GM21786 (cell line): ENCODE measurements at regions not wholly inside any gene's neighbourhood (a gene's known extent, or its start where the extent isn't known, plus 50 kb on each side); places are given as distances from the start of the nearest gene placed in this dataset.
"Not testable (repeated sequence)": the region's sequence is repeated elsewhere in the genome, so short reads cannot be mapped to it uniquely, and the experiment has no call there.

Source experiments
- ATAC-seq: cut with Tn5 transposase; IDR thresholded peaks from one replicate; pipeline ENCODE4 v1.9.1; 2021; ENCODE audit not compliant: unreplicated experiment

DNA sequence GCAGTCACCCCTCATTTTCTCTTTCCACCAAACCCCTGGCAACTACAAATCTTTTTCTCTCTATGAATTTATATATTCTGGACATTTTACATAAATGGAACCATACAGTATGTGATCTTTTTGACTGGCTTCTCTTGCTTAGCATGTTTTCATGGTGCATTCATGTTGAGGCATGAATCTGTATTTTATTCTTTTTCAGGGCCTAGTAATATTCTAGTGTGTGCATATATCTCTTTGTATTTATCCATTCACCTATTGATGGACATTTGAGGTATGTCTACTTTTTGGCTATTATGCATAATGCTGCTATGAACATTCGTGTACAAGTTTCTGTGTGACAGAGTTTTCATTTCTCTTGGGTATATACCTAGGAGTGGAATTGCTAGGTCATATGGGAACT, 78.2 kb downstream of the HACD1 start:
- no peak for ATAC-seq

GRCh38 chr10:17537281-17537680, 79.9 kb downstream of the HACD1 start:
- no peak for ATAC-seq

- ATAC-seq: no peak
Measured at GRCh38 chr10:17536221-17536620, 81.0 kb downstream of the HACD1 start.

- ATAC-seq: no peak
Measured at GRCh38 chr10:17533731-17534130, 79.3 kb upstream of the ST8SIA6 start.

GRCh38 chr10:17528306-17528862, 74.0 kb upstream of the ST8SIA6 start:
- no peak for ATAC-seq

DNA sequence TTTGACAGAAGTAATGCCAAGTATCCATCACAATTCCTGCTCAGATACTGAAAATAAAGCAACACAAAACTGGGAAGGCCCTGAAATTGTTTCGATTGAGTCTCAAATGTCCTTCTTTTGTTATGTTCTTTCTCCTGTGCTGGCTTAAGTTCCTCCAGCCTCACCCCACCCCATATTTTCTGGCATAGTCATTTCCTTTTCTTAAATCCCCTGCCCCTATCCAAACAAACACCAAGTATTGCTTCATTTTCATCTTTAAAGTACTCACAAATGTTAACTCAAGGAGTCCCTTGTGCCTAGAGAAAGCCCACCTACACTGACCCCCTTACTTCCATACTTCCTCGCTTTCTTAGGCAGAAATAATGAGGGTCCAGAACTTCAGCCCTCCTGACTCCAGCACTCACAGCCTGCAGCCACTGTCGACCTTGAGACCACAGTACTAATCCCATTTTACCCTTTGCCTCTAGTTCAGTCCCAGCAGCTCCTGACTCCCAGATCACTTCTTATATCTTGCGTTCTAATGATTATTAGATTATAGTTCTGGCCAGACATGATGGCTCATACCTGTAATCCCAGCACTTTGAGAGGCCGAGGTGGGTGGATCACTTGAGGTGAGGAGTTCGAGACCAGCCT, 73.2 kb upstream of the ST8SIA6 start:
- no peak for ATAC-seq

GRCh38 chr10:17526571-17526970, 72.2 kb upstream of the ST8SIA6 start:
- ATAC-seq: not testable (repeated sequence)

DNA sequence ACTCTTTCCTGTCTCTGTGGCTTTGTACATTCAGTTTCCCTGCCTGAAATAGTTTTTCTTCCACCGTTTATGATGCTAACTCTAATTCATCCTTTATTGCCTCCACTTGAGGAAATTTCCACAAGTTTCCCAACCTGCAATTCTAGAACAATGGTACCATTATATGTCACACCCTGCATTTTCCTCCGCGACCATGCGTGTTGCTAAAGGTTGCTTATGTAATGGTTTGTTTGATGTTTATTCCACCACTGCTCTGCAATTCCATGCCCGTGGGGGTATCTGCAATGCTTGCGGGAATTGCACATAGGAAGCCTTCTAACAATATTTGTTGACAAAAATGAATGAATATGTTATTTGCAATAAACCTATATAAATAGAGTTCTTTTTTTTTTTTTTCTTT, 69.5 kb upstream of the ST8SIA6 start:
- ATAC-seq: no peak

GRCh38 chr10:17523246-17523753, 68.9 kb upstream of the ST8SIA6 start:
- no peak for ATAC-seq

- ATAC-seq: not testable (repeated sequence)
Measured at GRCh38 chr10:17522269-17522668, 67.9 kb upstream of the ST8SIA6 start.

DNA sequence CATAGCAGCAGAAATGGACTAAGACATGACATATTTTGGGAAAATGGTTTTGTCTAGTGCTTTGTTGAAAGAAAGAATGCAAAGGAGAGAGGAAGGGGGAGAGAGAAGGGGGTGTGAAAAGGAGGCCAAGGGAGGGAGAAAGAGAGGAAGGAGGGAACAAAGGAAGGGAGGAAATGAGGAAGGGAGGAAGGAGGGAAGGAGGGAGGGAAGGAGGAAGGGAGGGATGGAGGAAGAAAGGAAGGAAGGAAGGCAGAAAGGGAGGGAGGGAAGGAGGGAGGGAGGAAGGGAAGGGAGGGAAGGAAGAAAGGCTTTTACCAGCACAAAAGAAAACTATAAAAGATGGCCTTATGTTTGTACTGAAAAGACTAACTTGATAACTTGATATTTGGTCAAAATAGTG, 65.1 kb upstream of the ST8SIA6 start:
- ATAC-seq: no peak

- ATAC-seq: no peak
Measured at GRCh38 chr10:17518338-17518737, 63.9 kb upstream of the ST8SIA6 start.

GRCh38 chr10:17516376-17516775, 62.0 kb upstream of the ST8SIA6 start:
- no peak for ATAC-seq

GRCh38 chr10:17512341-17513001, 58.1 kb upstream of the ST8SIA6 start:
- no peak for ATAC-seq

- ATAC-seq: peak; percentile 65
Measured at GRCh38 chr10:17510242-17510908, 56.0 kb upstream of the ST8SIA6 start.

DNA sequence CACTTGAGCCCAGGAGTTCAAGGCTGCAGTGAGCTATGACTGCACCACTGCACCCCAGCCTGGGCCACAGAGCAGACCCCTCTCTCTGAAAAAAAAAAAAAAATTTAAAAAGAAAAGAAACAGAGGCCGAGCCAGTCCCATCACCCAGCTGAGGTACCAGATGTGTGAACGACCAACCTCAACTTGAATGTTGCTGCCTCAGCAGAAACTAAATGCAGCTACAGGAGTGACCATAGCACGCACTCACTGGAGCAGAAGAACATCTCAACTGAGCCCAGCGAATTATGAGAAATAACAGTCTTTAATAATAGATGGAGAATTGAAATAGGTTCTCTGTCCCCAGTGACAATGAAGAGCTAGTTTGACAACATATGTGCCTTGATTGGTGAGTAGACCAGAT, 53.1 kb upstream of the ST8SIA6 start:
- ATAC-seq: no peak

- no peak for ATAC-seq
Measured at GRCh38 chr10:17506856-17507471, 52.6 kb upstream of the ST8SIA6 start.

DNA sequence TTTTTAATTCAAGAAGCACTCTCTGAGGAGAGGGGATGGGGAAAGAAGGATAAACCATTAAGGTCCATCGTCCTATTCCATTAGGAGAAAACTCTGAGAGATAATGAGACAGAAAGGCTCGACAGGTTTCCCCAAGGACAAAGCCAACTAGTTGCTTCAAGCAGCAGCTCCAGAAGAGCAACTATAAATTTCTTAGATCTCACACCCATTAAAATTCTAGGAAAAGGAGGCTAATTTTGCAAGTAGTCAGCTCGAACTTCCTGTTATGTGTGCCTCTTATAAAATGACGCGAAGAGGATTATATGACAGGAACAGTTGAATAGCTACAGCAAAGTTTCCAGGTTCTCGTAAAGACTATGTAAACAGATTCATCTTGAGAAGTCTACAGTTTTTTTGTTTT, 52.0 kb upstream of the ST8SIA6 start:
- no peak for ATAC-seq

DNA sequence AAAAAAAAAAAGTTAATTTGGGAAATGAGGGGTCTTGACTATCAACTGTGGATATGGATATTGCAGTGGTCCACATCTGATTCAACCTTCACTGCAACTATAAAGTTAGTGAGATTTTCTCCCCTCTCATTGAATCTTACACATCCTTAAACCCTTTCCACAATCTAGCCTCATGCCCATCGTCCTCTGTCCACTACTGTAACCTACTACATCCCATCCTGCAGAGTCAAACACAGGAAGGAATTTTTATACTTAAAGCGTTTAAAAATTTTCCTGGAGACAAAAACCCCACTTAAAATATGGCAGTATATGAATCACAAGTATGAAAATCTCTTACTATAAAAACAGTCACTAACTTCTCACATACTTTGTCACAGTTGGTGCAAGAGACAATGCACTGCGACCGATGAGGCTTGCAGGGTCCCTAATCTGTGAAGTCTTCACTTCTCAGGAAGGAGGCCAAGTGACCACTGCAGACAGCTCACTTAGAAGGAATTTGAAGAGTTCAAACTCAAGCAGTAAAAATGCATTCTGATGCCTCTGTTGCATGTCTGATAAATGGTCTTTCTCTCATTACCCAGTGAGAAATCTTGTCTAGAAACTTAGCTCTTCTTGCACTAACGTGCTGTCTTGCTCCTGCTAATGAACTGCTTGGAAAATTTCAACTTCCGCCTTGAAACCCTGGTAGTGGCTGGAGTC, 50.3 kb upstream of the ST8SIA6 start:
- no peak for ATAC-seq
